Tibial nerve (tissue), 4 donors: ENCODE measurements at regions not wholly inside any gene's neighbourhood (a gene's known extent, or its start where the extent isn't known, plus 50 kb on each side); places are given as distances from the start of the nearest gene placed in this dataset.

Experiments
- DNase-seq, 2 donors: peaks; one replicate each; pipeline ENCODE4 v3.0.0-alpha.2; 2019; ENCODE audit warnings: low spot score in 2 of 2
- H3K27ac ChIP-seq, 4 donors: fragments of 200-600 bp; sonication (generic) in 3 of 4; one replicate each; pipeline ENCODE4 v1.5.1; 2017 to 2019; ENCODE audit warnings: mild to moderate bottlenecking in 1 of 4
- H3K27me3 ChIP-seq, 2 donors: fragments of 200-600 bp; sonication (generic) in 1 of 2; one replicate each; pipeline versions ENCODE4 v1.5.1 to v1.6.0; 2017 to 2019
- H3K36me3 ChIP-seq, 3 donors: fragments of 200-600 bp; sonication (generic); one replicate each; pipeline ENCODE4 v1.5.1; 2018 to 2019
- H3K4me1 ChIP-seq, 4 donors: fragments of 200-600 bp; sonication (generic) in 3 of 4; one replicate each; pipeline ENCODE4 v1.5.1; 2017 to 2019
- H3K4me3 ChIP-seq, 4 donors: fragments of 200-600 bp; sonication (generic) in 3 of 4; one replicate each; pipeline ENCODE4 v1.5.1; 2017 to 2019; ENCODE audit warnings: mild to moderate bottlenecking in 1 of 4, moderate library complexity in 1 of 4
- H3K9me3 ChIP-seq, 4 donors: fragments of 200-600 bp; sonication (generic) in 3 of 4; one replicate each; pipeline ENCODE4 v1.5.1; 2017 to 2019
- EP300 ChIP-seq, 2 donors: sonication (generic); formaldehyde crosslinking; IDR thresholded peaks; one replicate each; pipeline ENCODE4 v1.6.1; 2017; ENCODE audit warnings: antibody characterized with exemption in 2 of 2, mild to moderate bottlenecking in 1 of 2
- POLR2A ChIP-seq, 2 donors: fragments of 450-650 bp; IDR thresholded peaks; one replicate each; pipeline ENCODE4 v1.6.1; 2017; ENCODE audit warnings: antibody characterized with exemption in 2 of 2, mild to moderate bottlenecking in 2 of 2, moderate library complexity in 2 of 2
- WGBS, 2 donors: methylation state at CpG; one replicate each; pipeline ENCODE4 v1.1.5; 2018; 5-methylcytosine and 5-hydroxymethylcytosine counted together
- TF ChIP-seq, protein P1 (sequence below), 5 experiments: fragments of 200-600 bp in 3 of 5; fragments of 450-650 bp in 2 of 5; sonication (generic) in 3 of 5; IDR thresholded peaks; one replicate each; pipeline ENCODE4 v1.5.1; 2016 to 2019; ENCODE audit warnings: antibody characterized with exemption in 5 of 5, mild to moderate bottlenecking in 3 of 5, moderate library complexity in 2 of 5

DNA sequence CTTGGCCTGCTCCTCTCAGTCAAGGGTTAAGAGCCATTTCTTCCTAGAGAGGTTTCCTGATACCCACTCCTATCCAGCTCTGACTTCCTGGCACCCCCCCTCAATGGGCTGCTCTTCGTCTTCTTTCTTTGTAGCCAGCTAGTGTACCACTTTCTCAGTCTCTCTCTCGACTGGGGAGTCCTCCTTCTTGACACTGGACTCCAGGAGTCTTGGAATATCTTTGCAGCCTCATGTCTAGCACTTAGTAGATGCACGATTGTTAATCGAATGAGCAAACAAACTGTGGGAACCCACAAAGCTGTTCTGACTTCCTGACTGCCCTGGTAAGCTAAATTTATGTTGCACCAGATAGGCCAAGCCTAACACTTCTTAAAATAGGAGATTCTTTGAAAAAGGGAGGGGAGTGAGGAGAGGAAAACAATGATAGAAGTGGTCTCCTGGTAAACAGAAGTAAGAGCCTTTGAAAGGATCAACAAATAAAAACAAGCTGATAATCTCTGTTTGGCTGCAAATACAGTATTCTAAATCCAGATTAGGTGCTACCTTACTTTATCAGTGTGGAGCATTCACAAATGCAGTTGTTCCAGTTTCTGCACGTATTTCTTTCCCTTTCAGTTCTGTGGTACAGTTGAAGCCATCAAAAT is 160.1 kb upstream of the CITED2 start:
- peak overlapping the region in 3 of 4 donors; percentile 70 to 81 (median 79) for H3K27ac ChIP-seq
- H3K4me3 ChIP-seq, result peak overlapping the region in 1 of 4 donors; percentile 2
- no peaks in the 10 kb centered on the region for H3K27me3 ChIP-seq
- peaks cover 0 to 35% (median 8%) of the 10 kb centered on the region in 4 donors for H3K4me1 ChIP-seq
- DNase-seq, result no peak
- WGBS, 2 donors, result 50 to 55% methylated on average over 5 of the region's 5 CpGs
- TF ChIP-seq POLR2A (IDR thresholded peaks at IDR 0.05) (no peak), EP300 (IDR thresholded peaks at IDR 0.05) (no peak)
- TF ChIP-seq, protein P1, sequence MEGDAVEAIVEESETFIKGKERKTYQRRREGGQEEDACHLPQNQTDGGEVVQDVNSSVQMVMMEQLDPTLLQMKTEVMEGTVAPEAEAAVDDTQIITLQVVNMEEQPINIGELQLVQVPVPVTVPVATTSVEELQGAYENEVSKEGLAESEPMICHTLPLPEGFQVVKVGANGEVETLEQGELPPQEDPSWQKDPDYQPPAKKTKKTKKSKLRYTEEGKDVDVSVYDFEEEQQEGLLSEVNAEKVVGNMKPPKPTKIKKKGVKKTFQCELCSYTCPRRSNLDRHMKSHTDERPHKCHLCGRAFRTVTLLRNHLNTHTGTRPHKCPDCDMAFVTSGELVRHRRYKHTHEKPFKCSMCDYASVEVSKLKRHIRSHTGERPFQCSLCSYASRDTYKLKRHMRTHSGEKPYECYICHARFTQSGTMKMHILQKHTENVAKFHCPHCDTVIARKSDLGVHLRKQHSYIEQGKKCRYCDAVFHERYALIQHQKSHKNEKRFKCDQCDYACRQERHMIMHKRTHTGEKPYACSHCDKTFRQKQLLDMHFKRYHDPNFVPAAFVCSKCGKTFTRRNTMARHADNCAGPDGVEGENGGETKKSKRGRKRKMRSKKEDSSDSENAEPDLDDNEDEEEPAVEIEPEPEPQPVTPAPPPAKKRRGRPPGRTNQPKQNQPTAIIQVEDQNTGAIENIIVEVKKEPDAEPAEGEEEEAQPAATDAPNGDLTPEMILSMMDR (IDR thresholded peaks at IDR 0.05), result no peak
- no peaks in the 10 kb centered on the region for H3K9me3 ChIP-seq
- no peaks in the 10 kb centered on the region for H3K36me3 ChIP-seq

DNA sequence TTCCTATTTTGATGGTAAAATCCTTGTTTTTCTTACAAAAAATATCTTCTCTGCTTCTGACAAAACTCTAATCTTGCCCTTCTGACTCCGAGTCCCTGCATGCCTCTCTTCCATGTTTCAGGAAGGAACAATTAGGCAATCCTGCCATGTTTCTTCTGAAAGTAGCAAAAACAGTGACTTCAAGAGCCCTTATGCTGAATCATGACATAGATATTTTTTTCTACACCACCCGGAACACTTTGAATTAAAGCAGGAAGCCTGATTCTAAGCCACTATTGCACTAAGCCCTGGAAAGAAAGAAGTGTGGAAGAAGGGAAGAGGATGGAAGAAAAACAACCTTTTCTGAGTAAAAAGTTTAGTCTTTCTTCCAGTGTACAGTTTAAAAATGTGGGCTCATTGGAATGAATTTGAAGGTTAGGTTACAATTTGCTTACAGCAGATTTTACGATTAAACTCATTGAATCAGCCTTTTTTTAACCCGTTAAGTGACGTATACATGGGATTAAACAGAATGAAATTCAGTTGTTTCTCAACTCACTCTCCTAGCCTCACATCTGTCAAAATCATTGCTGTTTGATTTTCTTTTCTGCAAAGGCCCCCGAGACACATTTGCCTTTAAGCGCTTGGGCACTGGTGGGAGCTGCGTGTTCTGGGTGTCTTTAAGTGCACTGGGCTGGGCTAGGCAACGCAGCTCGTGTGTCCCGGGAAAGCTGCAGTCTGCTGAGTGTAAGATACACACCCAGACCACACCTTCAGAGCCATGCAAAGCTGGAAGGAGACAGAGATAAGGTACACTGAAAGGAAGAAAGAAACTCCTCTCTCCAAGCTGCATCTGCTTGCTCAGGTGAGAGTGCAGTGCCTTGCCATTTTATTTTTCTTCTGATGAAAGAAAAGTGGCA is 159.4 kb upstream of the CITED2 start:
- TF ChIP-seq POLR2A (IDR thresholded peaks at IDR 0.05), result no peak
- TF ChIP-seq, protein P1 (IDR thresholded peaks at IDR 0.05), result no peak
- TF ChIP-seq EP300 (IDR thresholded peaks at IDR 0.05), result peak; percentile 46 to 91
- peaks cover 0 to 35% (median 8%) of the 10 kb centered on the region in 4 donors for H3K4me1 ChIP-seq

DNA sequence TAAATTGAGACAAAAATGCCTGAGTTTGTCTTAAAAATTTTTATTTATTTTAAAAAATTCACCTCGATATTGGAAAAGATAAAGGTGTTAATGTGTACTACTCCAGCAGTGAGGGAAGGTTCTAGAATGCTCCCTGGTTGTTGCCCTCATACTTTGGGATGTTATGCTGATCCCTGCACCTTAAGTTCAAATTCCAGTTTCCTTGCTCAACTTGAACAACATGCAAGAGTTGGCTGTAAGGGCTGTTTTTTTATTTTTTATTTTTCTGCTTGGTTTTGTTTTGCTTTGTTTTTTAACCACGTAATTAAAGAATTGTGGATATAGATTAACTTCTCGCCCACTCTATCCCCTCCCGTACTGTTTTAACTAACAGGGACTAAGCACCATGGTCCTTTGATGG is 158.7 kb upstream of the CITED2 start:
- no peak overlapping the region for H3K4me3 ChIP-seq
- no peak for DNase-seq
- H3K27me3 ChIP-seq, result no peaks in the 10 kb centered on the region
- H3K27ac ChIP-seq, result peak overlapping the region in 3 of 4 donors; percentile 55 to 81 (median 79)
- TF ChIP-seq POLR2A (IDR thresholded peaks at IDR 0.05) (no peak), EP300 (IDR thresholded peaks at IDR 0.05) (no peak)
- TF ChIP-seq, protein P1 (IDR thresholded peaks at IDR 0.05), result no peak
- no peaks in the 10 kb centered on the region for H3K9me3 ChIP-seq
- 74 to 87% methylated on average over 4 of the region's 4 CpGs for whole genome bisulfite sequencing, 2 donors
- H3K36me3 ChIP-seq, result no peaks in the 10 kb centered on the region
- H3K4me1 ChIP-seq, result peaks cover 0 to 35% (median 8%) of the 10 kb centered on the region in 4 donors

More for the DNA sequence above, 159.4 kb upstream of the CITED2 start:
- Histone ChIP-seq H3K4me3 (peak overlapping the region in 1 of 4 donors; percentile 2), H3K27me3 (no peaks in the 10 kb centered on the region), H3K27ac (peak overlapping the region in 3 of 4 donors; percentile 70 to 81 (median 79)), H3K36me3 (no peaks in the 10 kb centered on the region), H3K9me3 (no peaks in the 10 kb centered on the region)
- peak in 1 of 2 donors; percentile 27 for DNase-seq
- 42 to 46% methylated on average over 11 of the region's 11 CpGs for WGBS, 2 donors

DNA sequence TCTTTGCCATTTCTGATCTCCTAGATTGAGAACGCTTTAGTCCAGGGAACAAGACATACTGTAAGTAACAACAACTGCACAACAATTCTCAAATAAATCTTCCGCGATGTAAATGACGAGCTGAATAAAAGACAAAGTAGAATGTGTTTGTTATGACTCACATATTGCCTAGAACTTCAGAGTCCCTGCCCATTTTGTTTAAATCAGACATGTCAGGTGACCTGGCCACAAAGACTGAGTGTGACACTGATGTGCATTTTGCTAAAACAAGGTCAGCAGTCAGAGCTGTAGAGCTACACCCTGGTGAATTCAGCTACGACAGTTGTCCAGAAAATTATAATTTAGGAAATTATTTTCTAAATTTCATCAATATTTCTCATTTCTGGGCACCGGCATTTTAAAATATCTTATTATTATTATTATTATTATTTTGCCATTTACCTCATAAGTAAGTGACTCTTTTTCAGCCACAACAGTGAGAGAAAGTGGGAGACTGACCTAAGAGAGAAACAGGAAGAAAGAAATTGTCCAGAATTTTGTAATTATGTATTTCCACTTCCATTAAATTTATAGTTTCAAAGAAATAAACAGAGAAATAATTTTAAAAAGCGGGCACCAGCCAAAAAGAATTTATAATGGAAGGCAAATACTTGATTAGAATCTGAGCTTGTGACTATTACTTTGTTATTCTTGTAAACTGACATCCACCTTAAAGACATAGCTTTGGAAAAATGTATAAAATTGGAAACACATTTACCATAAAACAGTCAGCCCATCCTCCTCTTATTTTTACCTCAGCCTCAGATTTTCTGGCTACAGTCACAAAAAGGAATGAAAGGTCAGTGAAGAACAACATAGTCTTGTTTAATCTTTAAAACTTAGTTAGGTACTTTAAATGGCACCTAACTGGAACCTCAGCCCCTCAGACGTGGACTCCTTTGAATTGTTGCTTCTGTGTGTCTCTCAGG is 157.0 kb upstream of the CITED2 start:
- Histone ChIP-seq H3K27ac (peak overlapping the region in 1 of 4 donors; percentile 63), H3K4me1 (peaks cover 0 to 35% (median 8%) of the 10 kb centered on the region in 4 donors), H3K27me3 (no peaks in the 10 kb centered on the region), H3K4me3 (no peak overlapping the region), H3K36me3 (no peaks in the 10 kb centered on the region), H3K9me3 (no peaks in the 10 kb centered on the region)
- 60 to 67% methylated on average over 8 of the region's 8 CpGs for WGBS, 2 donors
- DNase-seq, result no peak
- TF ChIP-seq EP300 (IDR thresholded peaks at IDR 0.05), result no peak
- TF ChIP-seq, protein P1 (IDR thresholded peaks at IDR 0.05), result no peak
- TF ChIP-seq POLR2A (IDR thresholded peaks at IDR 0.05), result no peak
